ENCODE measurements at regions not wholly inside any gene's neighbourhood (a gene's known extent, or its start where the extent isn't known, plus 50 kb on each side); places are given as distances from the start of the nearest gene placed in this dataset.

- Histone ChIP-seq H3K36me3 (no peaks in the 10 kb centered on the region), H3K27ac (no peak overlapping the region), H3K9me3 (no peaks in the 10 kb centered on the region), H3K4me3 (no peak overlapping the region), H3K4me1 (replicated peaks) (no peaks in the 10 kb centered on the region), H3K27me3 (replicated peaks; ENCODE audit: insufficient read depth) (no peaks in the 10 kb centered on the region)
- no peak for TF ChIP-seq POLR2A (IDR thresholded peaks at IDR 0.05)
- no peak for TF ChIP-seq CTCF (IDR thresholded peaks at IDR 0.05)
- no peak for TF ChIP-seq POLR2AphosphoS5 (IDR thresholded peaks at IDR 0.05)
- 85% methylated on average over 5 of the region's 5 CpGs for WGBS
- intact Hi-C loops (cut with DNase I), result no loop called here
- no peak for DNase-seq (ENCODE audit: low spot score)
Observed at GRCh38 chr22:19590696-19591095, 66.5 kb upstream of the CLDN5 start.

GRCh38 chr22:19591568-19591967, 67.4 kb upstream of the CLDN5 start:
- Histone ChIP-seq H3K9me3 (no peaks in the 10 kb centered on the region), H3K27me3 (replicated peaks; ENCODE audit: insufficient read depth) (no peaks in the 10 kb centered on the region), H3K27ac (no peak overlapping the region), H3K36me3 (no peaks in the 10 kb centered on the region), H3K4me1 (replicated peaks) (no peaks in the 10 kb centered on the region), H3K4me3 (no peak overlapping the region)
- DNase-seq (ENCODE audit: low spot score), result no peak
- 74% methylated on average over 2 of the region's 2 CpGs for WGBS
- intact Hi-C loops (cut with DNase I), result no loop called here
- no peak for TF ChIP-seq POLR2AphosphoS5 (IDR thresholded peaks at IDR 0.05)
- no peak for TF ChIP-seq POLR2A (IDR thresholded peaks at IDR 0.05)
- no peak for TF ChIP-seq CTCF (IDR thresholded peaks at IDR 0.05)

- H3K27me3 ChIP-seq (replicated peaks; ENCODE audit: insufficient read depth), result no peaks in the 10 kb centered on the region
- H3K4me3 ChIP-seq, result no peak overlapping the region
- H3K27ac ChIP-seq, result no peak overlapping the region
- H3K9me3 ChIP-seq, result no peaks in the 10 kb centered on the region
- H3K4me1 ChIP-seq (replicated peaks), result no peaks in the 10 kb centered on the region
- WGBS, result 97% methylated on average over 4 of the region's 4 CpGs
- TF ChIP-seq POLR2A (IDR thresholded peaks at IDR 0.05) (no peak), CTCF (IDR thresholded peaks at IDR 0.05) (no peak), POLR2AphosphoS5 (IDR thresholded peaks at IDR 0.05) (no peak)
- H3K36me3 ChIP-seq, result no peaks in the 10 kb centered on the region
- intact Hi-C loops (cut with DNase I), result no loop called here
- DNase-seq (ENCODE audit: low spot score), result no peak
Observed at GRCh38 chr22:19592464-19592863, 68.3 kb upstream of the CLDN5 start.

GRCh38 chr22:19593991-19594569, 69.9 kb upstream of the CLDN5 start:
- 65% methylated on average over 7 of the region's 7 CpGs for WGBS
- H3K36me3 ChIP-seq, result no peaks in the 10 kb centered on the region

More at GRCh38 chr22:19593991-19594569, 69.9 kb upstream of the CLDN5 start:
- DNase-seq (ENCODE audit: low spot score), result no peak
- Histone ChIP-seq H3K4me1 (replicated peaks) (no peaks in the 10 kb centered on the region), H3K9me3 (no peaks in the 10 kb centered on the region), H3K27me3 (replicated peaks; ENCODE audit: insufficient read depth) (no peaks in the 10 kb centered on the region), H3K4me3 (no peak overlapping the region), H3K27ac (no peak overlapping the region)
- TF ChIP-seq POLR2A (IDR thresholded peaks at IDR 0.05) (no peak), CTCF (IDR thresholded peaks at IDR 0.05) (no peak)
- intact Hi-C loops (cut with DNase I), result no loop called here
